ENCODE measurements at regions not wholly inside any gene's neighbourhood (a gene's known extent, or its start where the extent isn't known, plus 50 kb on each side); places are given as distances from the start of the nearest gene placed in this dataset.
"Not testable (repeated sequence)": the region's sequence is repeated elsewhere in the genome, so short reads cannot be mapped to it uniquely, and the experiment has no call there.

DNA sequence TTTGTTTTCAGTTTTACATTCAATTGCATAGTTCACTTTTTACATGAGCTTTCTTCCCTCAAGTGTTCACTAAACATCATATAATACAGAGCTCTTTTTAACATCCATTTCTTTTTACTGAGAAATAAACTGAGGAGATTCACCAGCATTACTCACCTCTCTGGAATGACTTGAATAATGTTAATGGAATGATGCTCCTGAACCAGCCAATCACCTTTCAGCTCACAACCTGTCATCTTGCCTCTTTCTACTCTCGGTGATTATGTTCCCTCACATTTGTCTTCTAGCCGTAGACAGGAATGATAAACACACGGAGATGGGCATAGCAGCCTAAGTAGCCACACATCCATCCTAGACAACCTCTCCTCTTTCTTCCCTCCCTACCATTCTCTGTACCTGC, 301.7 kb downstream of the PAX3 start:
- DNase-seq: no peak

DNA sequence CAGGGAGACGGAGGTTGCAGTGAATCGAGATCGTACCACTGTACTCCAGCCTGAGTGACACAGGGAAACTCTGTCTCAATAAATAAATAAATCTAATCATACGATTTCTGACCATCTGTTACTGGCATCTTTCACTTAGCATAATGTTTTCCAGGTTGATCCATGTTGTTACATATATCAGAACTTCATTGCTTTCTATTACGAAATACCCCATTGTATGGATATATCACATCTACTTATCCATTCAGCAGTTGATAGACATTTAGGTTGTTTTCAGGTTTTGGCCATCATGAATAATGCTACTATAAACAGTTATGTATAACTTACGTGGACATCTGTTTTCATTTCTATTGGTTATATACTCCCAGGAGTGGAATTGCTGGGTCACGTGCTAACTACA, 303.9 kb downstream of the PAX3 start:
- no peak for DNase-seq

- not testable (repeated sequence) for DNase-seq
These were observed 314.4 kb downstream of the PAX3 start for GRCh38 chr2:221984376-221984775.

- DNase-seq: no peak
These were observed 316.8 kb downstream of the PAX3 start for GRCh38 chr2:221981912-221982470.

GRCh38 chr2:221975151-221975550, 323.6 kb downstream of the PAX3 start:
- no peak for DNase-seq

- no peak for DNase-seq
These were observed 324.9 kb downstream of the PAX3 start for GRCh38 chr2:221973902-221974301.

DNA sequence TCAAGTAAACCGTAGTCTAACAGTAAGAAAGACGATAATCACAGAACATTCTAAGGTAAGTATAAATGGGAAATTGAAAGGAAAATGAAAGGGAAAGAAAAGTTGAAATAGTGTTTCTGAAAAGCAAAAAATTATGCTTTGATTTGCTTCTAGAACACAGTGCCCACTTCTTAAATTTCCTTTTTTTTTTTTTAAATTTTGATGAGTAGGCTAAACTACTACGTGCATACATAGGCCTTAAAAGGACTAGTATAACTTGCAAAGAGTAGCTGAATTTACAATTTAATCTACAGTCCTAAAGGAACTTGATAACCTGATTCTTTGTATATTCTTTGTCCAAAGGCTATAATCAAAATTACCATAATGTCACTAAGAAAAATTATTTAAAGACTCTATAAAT, 325.3 kb downstream of the PAX3 start:
- DNase-seq: no peak

- no peak for DNase-seq
These were observed 325.9 kb downstream of the PAX3 start for GRCh38 chr2:221972813-221973478.

DNA sequence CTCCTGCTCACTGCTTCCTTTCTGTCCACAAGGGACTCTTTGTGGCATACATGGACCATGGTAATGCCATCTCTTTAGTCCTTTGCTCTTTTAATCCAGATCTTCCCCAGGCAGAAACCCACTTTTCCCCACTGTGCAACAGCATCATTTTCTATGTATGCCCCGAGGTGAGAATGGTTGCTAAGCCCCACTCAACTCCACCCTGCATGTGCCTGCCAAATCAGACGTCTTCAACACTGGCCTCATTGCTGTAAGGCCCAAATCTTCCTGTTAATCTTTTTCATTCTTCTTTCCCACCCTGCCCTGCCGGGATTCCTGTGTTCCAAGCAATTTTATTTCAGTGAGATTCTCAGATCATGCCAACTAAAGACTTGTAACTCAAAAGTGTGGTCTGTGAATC, 328.4 kb downstream of the PAX3 start:
- DNase-seq: no peak

GRCh38 chr2:221969830-221970144, 329.0 kb downstream of the PAX3 start:
- no peak for DNase-seq

DNA sequence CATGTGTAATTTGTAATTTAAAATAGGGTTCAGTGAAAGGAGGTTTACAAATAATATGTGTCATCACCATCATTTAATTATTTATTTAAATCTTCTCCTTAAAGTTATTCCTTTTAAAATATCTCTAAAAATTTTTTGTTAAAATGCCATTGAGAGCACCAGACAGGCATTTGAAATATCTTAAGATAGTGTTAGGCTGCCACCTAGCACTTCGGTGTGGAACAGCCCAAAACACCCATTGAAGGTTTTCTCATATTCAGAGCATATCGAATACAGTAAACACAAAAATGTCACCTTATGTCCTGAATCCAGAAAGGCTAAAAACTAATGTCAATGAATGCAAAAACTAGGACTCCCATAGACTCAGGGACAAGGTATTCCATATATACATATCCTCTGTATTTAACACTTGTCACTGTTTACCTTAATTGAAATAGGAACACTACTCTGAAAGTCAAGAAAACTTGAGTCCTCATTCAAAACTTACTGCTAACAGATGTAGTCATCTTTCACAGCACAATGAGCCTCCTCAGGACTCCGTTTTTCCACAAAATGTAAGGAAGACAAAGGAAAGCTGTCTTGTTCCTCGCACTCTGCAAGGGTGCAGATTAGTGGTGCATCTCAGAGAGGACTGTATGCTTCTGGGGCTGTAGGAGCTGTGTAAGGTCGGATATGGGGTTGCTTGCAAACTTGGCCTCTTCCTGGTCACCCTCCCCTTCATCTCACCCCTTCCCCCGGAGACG, 329.5 kb downstream of the PAX3 start:
- DNase-seq: peak; percentile 11

- DNase-seq: no peak
These were observed 336.6 kb downstream of the PAX3 start for GRCh38 chr2:221962186-221962585.

GRCh38 chr2:221961561-221961960, 337.2 kb downstream of the PAX3 start:
- DNase-seq: no peak

DNA sequence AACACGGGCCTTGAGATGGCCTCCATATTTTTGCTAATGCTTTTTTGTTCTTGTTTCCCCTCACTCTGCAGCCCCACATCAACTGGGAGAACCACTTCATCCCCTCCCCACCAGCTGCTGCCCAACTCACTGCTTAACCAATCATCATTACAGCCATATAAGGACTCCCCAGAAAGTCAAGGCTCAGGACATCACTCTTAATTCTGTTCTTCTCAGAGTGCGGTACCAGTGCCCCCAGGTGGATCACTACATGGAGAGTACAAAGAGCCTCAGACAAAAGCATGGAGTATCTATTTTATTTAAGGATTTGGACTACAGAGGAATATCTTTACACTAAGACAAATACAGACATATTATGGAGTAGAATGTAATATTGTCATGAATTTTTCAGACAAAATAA, 340.6 kb downstream of the PAX3 start:
- no peak for DNase-seq

DNA sequence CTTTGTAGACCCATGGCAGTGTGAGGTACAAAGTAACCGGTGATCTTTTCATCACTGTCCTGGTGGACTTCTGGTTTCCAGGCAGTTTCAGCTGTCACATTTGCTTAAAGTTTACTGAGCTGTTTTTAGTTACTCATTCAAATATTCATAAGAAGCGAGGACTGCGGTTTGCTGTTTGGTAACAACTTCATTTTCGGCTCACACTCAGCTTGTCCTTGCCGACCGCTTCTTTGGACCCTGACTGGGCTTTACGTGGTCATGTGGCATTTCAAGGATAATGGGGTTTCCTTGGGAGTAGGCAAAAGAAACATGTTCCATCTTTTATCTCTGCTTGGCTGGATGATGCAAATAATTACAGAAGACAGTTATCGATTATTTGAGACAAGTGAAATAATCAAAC, 350.7 kb downstream of the PAX3 start:
- DNase-seq: no peak

DNA sequence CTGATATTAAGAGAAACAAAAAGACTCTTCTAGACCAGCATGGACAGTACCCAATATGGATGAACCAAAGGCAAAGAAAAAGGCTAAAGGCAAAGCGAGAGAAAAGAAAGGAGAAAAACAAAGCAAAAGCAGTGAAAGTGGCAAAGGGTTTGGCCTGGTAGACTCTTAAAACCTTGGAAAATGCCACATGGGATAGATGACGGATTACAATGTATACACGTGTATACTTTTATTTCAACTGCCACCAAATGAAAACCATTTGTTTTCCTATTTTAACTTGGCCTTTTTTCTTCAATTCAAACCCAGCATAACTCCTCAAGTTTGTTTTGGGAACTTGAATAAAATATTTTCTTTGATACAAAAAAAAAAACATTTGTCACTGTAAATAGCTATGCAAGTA, 354.3 kb downstream of the PAX3 start:
- not testable (repeated sequence) for DNase-seq

GRCh38 chr2:221943076-221943810, 355.6 kb downstream of the PAX3 start:
- DNase-seq: no peak

DNA sequence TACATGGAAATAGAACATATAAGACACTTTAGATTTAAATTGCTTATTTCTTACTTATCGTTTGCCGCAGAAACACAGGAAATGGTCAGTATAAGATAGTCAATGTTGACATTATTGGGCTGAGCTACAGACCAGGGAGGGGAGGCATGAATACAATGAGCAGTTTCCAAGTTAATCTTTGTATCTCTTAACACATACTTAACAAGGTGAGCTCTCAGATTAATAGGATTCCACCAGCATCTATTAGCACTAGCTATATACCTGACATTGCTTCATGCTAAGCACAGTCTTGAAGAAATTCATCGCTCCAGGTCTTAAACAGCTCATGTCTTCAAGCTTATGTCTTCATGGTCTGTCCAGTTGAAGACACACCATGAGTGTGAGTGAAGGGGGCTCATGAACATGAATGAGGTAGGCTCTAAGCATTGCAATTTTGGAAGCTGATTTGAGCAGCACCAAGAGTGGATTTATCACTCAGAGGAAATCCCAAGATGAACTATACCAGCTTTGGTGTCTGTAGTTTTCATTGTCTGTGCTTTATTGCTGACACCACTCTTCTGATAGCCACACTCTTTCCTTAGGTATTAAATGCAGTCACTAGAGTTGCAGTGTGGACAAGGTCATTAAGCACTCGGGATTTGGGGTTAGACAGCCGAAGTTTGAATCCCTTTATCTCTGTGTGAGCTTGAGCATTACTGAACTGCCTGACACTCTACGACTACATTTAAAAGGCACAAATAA, 359.3 kb upstream of the EPHA4 start:
- DNase-seq: no peak

GRCh38 chr2:221929259-221929658, 357.2 kb upstream of the EPHA4 start:
- DNase-seq: no peak

- DNase-seq: no peak
These were observed 354.2 kb upstream of the EPHA4 start for GRCh38 chr2:221926327-221926726.

- no peak for DNase-seq
These were observed 352.5 kb upstream of the EPHA4 start for GRCh38 chr2:221924576-221924975.

- no peak for DNase-seq
These were observed 343.8 kb upstream of the EPHA4 start for GRCh38 chr2:221915926-221916325.

DNA sequence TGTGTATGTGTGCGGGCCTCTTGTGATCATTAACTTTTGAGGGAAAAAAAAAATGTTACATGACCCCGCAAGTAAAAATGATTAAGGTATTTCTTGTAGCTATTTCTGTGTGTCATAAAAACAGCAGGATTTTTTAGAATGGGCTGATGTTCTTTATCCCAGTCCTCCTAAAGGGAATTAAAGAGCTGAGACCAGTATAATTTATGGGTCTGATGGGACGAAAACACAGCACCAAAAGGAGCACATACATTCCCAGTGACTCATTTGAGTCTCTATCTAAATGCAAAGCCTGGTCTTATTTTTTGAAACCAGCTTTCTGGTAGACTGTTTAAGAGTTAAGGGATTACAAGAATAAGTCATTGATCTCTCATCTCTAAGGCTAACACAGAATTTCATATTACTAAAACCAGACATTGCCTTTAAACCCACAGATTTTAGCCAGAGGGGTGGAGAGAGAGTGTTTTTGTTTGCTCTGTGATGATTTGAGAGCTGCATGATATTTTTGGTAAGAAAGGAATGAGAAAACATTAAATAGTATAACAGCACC, 342.3 kb upstream of the EPHA4 start:
- no peak for DNase-seq
